Left lung (tissue), 4 donors: ENCODE measurements at regions not wholly inside any gene's neighbourhood (a gene's known extent, or its start where the extent isn't known, plus 50 kb on each side); places are given as distances from the start of the nearest gene placed in this dataset.

Experiments
- ATAC-seq: fragments of 200-7000 bp; cut with Tn5 transposase; one replicate; pipeline ENCODE4 v1.9.1; 2020; ENCODE audit warnings: moderate library complexity
- DNase-seq, 4 donors: peaks; one replicate each; pipeline ENCODE4 v3.0.0-alpha.2; 2013 to 2020
- H3K27ac ChIP-seq, 2 donors: fragments of 200-600 bp; sonication (generic) in 1 of 2; one replicate each; pipeline versions ENCODE4 v1.5.0 to v1.8.0; 2020 to 2021
- H3K27me3 ChIP-seq, 2 donors: fragments of 200-600 bp; sonication (generic) in 1 of 2; one replicate each; pipeline versions ENCODE4 v1.5.0 to v1.8.0; 2020 to 2021
- H3K36me3 ChIP-seq, 2 donors: fragments of 200-600 bp; sonication (generic) in 1 of 2; one replicate each; pipeline versions ENCODE4 v1.5.0 to v1.8.0; 2020 to 2021
- H3K4me1 ChIP-seq, 2 donors: fragments of 200-600 bp; one replicate each; pipeline ENCODE4 v1.8.0; 2021
- H3K4me3 ChIP-seq, 2 donors: fragments of 200-600 bp; sonication (generic) in 1 of 2; one replicate each; pipeline versions ENCODE4 v1.5.0 to v1.8.0; 2020 to 2021; ENCODE audit warnings: mild to moderate bottlenecking in 1 of 2
- H3K9me3 ChIP-seq, 2 donors: fragments of 200-600 bp; sonication (generic) in 1 of 2; one replicate each; pipeline versions ENCODE4 v1.5.0 to v1.8.0; 2020 to 2021
- CTCF ChIP-seq, 2 donors: fragments of 200-600 bp; sonication (generic) in 1 of 2; IDR thresholded peaks; one replicate each; pipeline versions ENCODE4 v1.5.0 to v1.8.0; 2021; ENCODE audit warnings: antibody characterized with exemption in 2 of 2
- intact Hi-C, 2 donors: fragments of 100-400 bp; cut with DNase I; formaldehyde crosslinking; loops; one replicate each; pipeline versions ENCODE4 v1.11.2 to v1.14.2; 2022
- donor health status: DM: no; HTN: yes; CAD: no.
- donor health status: DM: no; HTN: no; CAD: no.

- no peak for TF ChIP-seq CTCF (IDR thresholded peaks at IDR 0.05)
- Histone ChIP-seq H3K9me3 (no peaks in the 10 kb centered on the region), H3K4me3 (no peak overlapping the region), H3K27ac (peak overlapping the region; percentile 33 to 60), H3K36me3 (no peaks in the 10 kb centered on the region), H3K4me1 (peaks cover 0 to 5% of the 10 kb centered on the region in 2 donors), H3K27me3 (no peaks in the 10 kb centered on the region)
- peak; percentile 71 for ATAC-seq
- intact Hi-C loops, result no loop called here
- peak in 2 of 4 donors; percentile 29 to 50 for DNase-seq
These were observed 66.4 kb upstream of the MAOA start for GRCh38 chrX:43589735-43590134.

- Histone ChIP-seq H3K4me3 (no peak overlapping the region), H3K9me3 (no peaks in the 10 kb centered on the region), H3K4me1 (peaks cover 0 to 5% of the 10 kb centered on the region in 2 donors), H3K27me3 (no peaks in the 10 kb centered on the region), H3K27ac (peak overlapping the region; percentile 33 to 60), H3K36me3 (no peaks in the 10 kb centered on the region)
- DNase-seq, result no peak
- TF ChIP-seq CTCF (IDR thresholded peaks at IDR 0.05), result no peak
- intact Hi-C loops, result no loop called here
- ATAC-seq, result peak; percentile 12
These were observed 65.9 kb upstream of the MAOA start for GRCh38 chrX:43590150-43590549.

GRCh38 chrX:43592597-43592996 is 63.5 kb upstream of the MAOA start:
- DNase-seq (peak in 2 of 4 donors; percentile 29 to 72), ATAC-seq (no peak)
- H3K27me3 ChIP-seq, result no peaks in the 10 kb centered on the region
- H3K36me3 ChIP-seq, result no peaks in the 10 kb centered on the region
- no peaks in the 10 kb centered on the region for H3K9me3 ChIP-seq
- no peak for TF ChIP-seq CTCF (IDR thresholded peaks at IDR 0.05)
- intact Hi-C loops, result no loop called here
- H3K4me3 ChIP-seq, result no peak overlapping the region
- H3K27ac ChIP-seq, result no peak overlapping the region
- peaks cover 0 to 5% of the 10 kb centered on the region in 2 donors for H3K4me1 ChIP-seq

- no peaks in the 10 kb centered on the region for H3K9me3 ChIP-seq
- no peak overlapping the region for H3K4me3 ChIP-seq
- H3K27ac ChIP-seq, result no peak overlapping the region
- no peak for TF ChIP-seq CTCF (IDR thresholded peaks at IDR 0.05)
- ATAC-seq (no peak), DNase-seq (no peak)
- H3K27me3 ChIP-seq, result no peaks in the 10 kb centered on the region
- H3K36me3 ChIP-seq, result no peaks in the 10 kb centered on the region
- intact Hi-C loops, result no loop called here
- no peaks in the 10 kb centered on the region for H3K4me1 ChIP-seq
These were observed 60.2 kb upstream of the MAOA start for GRCh38 chrX:43595931-43596330.

GRCh38 chrX:43604753-43605152 is 51.3 kb upstream of the MAOA start:
- no peaks in the 10 kb centered on the region for H3K27me3 ChIP-seq
- H3K27ac ChIP-seq, result no peak overlapping the region
- DNase-seq, result no peak
- no peak overlapping the region for H3K4me3 ChIP-seq
- H3K9me3 ChIP-seq, result no peaks in the 10 kb centered on the region
- no peaks in the 10 kb centered on the region for H3K4me1 ChIP-seq
- no peak for ATAC-seq
- no peaks in the 10 kb centered on the region for H3K36me3 ChIP-seq
- intact Hi-C loops, result no loop called here
- no peak for TF ChIP-seq CTCF (IDR thresholded peaks at IDR 0.05)
